Fibroblast of the aortic adventitia (primary cell): ENCODE measurements at regions not wholly inside any gene's neighbourhood (a gene's known extent, or its start where the extent isn't known, plus 50 kb on each side); places are given as distances from the start of the nearest gene placed in this dataset.
A peak's percentile ranks its signal among the peaks of the same experiment; 100 is the strongest.
"Not testable (repeated sequence)": the region's sequence is repeated elsewhere in the genome, so short reads cannot be mapped to it uniquely, and the experiment has no call there.

Experiments
- DNase-seq: peaks from one replicate; pipeline ENCODE4 v3.0.0-alpha.2; 2010; ENCODE audit warnings: low read depth
- H3K4me3 ChIP-seq: 2 replicates; pipeline ENCODE4 v1.5.1; 2011; ENCODE audit warnings: low read depth, mild to moderate bottlenecking, control low read depth, low read length, moderate library complexity
- CTCF ChIP-seq: IDR thresholded peaks from 2 replicates; pipeline ENCODE4 v1.5.1; 2011; ENCODE audit warnings: mild to moderate bottlenecking, low read length, control low read depth, inconsistent platforms; ENCODE audit not compliant: insufficient read depth

GRCh38 chr5:82549263-82549662 lies 271.1 kb upstream of the RPS23 start:
- TF ChIP-seq CTCF, result no peak
- DNase-seq, result peak; percentile 73
- H3K4me3 ChIP-seq, result no peak overlapping the region

GRCh38 chr5:82544004-82544403 lies 265.9 kb upstream of the RPS23 start:
- DNase-seq, result no peak
- H3K4me3 ChIP-seq, result no peak overlapping the region
- TF ChIP-seq CTCF, result no peak

- TF ChIP-seq CTCF, result no peak
- H3K4me3 ChIP-seq, result no peak overlapping the region
- DNase-seq, result no peak
Observed at GRCh38 chr5:82540301-82540700, 262.1 kb upstream of the RPS23 start.

- DNase-seq, result peak; percentile 99
- no peak overlapping the region for H3K4me3 ChIP-seq
- no peak for TF ChIP-seq CTCF
Observed at GRCh38 chr5:82538339-82539034, 260.3 kb upstream of the RPS23 start.

GRCh38 chr5:82537687-82538306 lies 259.6 kb upstream of the RPS23 start:
- H3K4me3 ChIP-seq, result no peak overlapping the region
- no peak for TF ChIP-seq CTCF
- no peak for DNase-seq

GRCh38 chr5:82534986-82535385 lies 256.8 kb upstream of the RPS23 start:
- peak; percentile 40 for DNase-seq
- TF ChIP-seq CTCF, result no peak

GRCh38 chr5:82532075-82532474 lies 253.9 kb upstream of the RPS23 start:
- DNase-seq, H3K4me3 ChIP-seq: not testable (repeated sequence)

More at GRCh38 chr5:82534986-82535385, 256.8 kb upstream of the RPS23 start:
- H3K4me3 ChIP-seq, result no peak overlapping the region
